ENCODE measurements at regions not wholly inside any gene's neighbourhood (a gene's known extent, or its start where the extent isn't known, plus 50 kb on each side); places are given as distances from the start of the nearest gene placed in this dataset.
"Not testable (repeated sequence)": the region's sequence is repeated elsewhere in the genome, so short reads cannot be mapped to it uniquely, and the experiment has no call there.

GRCh38 chr13:84645196-84646012, 763.1 kb upstream of the SLITRK1 start:
- H3K36me3 Mint-ChIP-seq (ENCODE audit: low read depth), result no peaks in the 10 kb centered on the region
- no peak overlapping the region for H3K27ac Mint-ChIP-seq
- intact Hi-C loops (cut with micrococcal nuclease), result no loop called here
- H3K4me1 Mint-ChIP-seq (ENCODE audit: low read depth), result no peaks in the 10 kb centered on the region
- no peaks in the 10 kb centered on the region for H3K27me3 Mint-ChIP-seq (ENCODE audit: low read depth)
- H3K9me3 Mint-ChIP-seq, result no peaks in the 10 kb centered on the region
- CTCF ChIA-PET, result no interaction called here
- no peak overlapping the region for H3K4me3 Mint-ChIP-seq
- no peak for DNase-seq

- Mint-ChIP-seq H3K27me3 (ENCODE audit: low read depth) (no peaks in the 10 kb centered on the region), H3K4me1 (ENCODE audit: low read depth) (no peaks in the 10 kb centered on the region), H3K27ac (no peak overlapping the region), H3K36me3 (ENCODE audit: low read depth) (no peaks in the 10 kb centered on the region), H3K4me3 (no peak overlapping the region), H3K9me3 (peaks cover 2% of the 10 kb centered on the region)
- intact Hi-C loops (cut with micrococcal nuclease), result no loop called here
- DNase-seq, result no peak
- CTCF ChIA-PET, result no interaction called here
Measured at GRCh38 chr13:84641491-84641890, 759.2 kb upstream of the SLITRK1 start.

- Mint-ChIP-seq H3K36me3 (ENCODE audit: low read depth) (no peaks in the 10 kb centered on the region), H3K4me1 (ENCODE audit: low read depth) (no peaks in the 10 kb centered on the region), H3K4me3 (no peak overlapping the region), H3K27ac (no peak overlapping the region), H3K9me3 (peaks cover 2% of the 10 kb centered on the region), H3K27me3 (ENCODE audit: low read depth) (no peaks in the 10 kb centered on the region)
- intact Hi-C loops (cut with micrococcal nuclease), result no loop called here
- CTCF ChIA-PET, result no interaction called here
- DNase-seq, result no peak
Measured at GRCh38 chr13:84640691-84641090, 758.4 kb upstream of the SLITRK1 start.

- intact Hi-C loops (cut with micrococcal nuclease), result no loop called here
- Mint-ChIP-seq H3K36me3 (ENCODE audit: low read depth) (no peaks in the 10 kb centered on the region), H3K4me1 (ENCODE audit: low read depth) (no peaks in the 10 kb centered on the region), H3K9me3 (peaks cover 3% of the 10 kb centered on the region), H3K27ac (no peak overlapping the region), H3K4me3 (no peak overlapping the region), H3K27me3 (ENCODE audit: low read depth) (no peaks in the 10 kb centered on the region)
- CTCF ChIA-PET, result no interaction called here
- DNase-seq, result no peak
Measured at GRCh38 chr13:84630476-84630875, 748.2 kb upstream of the SLITRK1 start.

- H3K4me3 Mint-ChIP-seq, result no peak overlapping the region
- H3K9me3 Mint-ChIP-seq, result no peaks in the 10 kb centered on the region
- DNase-seq, result no peak
- no peak overlapping the region for H3K27ac Mint-ChIP-seq
- CTCF ChIA-PET, result no interaction called here
- no peaks in the 10 kb centered on the region for H3K36me3 Mint-ChIP-seq (ENCODE audit: low read depth)
- intact Hi-C loops (cut with micrococcal nuclease), result no loop called here
- no peaks in the 10 kb centered on the region for H3K4me1 Mint-ChIP-seq (ENCODE audit: low read depth)
- H3K27me3 Mint-ChIP-seq (ENCODE audit: low read depth), result no peaks in the 10 kb centered on the region
Measured at GRCh38 chr13:84616864-84617263, 734.6 kb upstream of the SLITRK1 start.

GRCh38 chr13:84609716-84610115, 727.4 kb upstream of the SLITRK1 start:
- H3K27me3 Mint-ChIP-seq (ENCODE audit: low read depth), result no peaks in the 10 kb centered on the region
- H3K27ac Mint-ChIP-seq, result no peak overlapping the region
- H3K4me1 Mint-ChIP-seq (ENCODE audit: low read depth), result no peaks in the 10 kb centered on the region
- no peaks in the 10 kb centered on the region for H3K9me3 Mint-ChIP-seq
- CTCF ChIA-PET, result no interaction called here
- DNase-seq, result no peak
- H3K4me3 Mint-ChIP-seq, result no peak overlapping the region
- intact Hi-C loops (cut with micrococcal nuclease), result no loop called here
- no peaks in the 10 kb centered on the region for H3K36me3 Mint-ChIP-seq (ENCODE audit: low read depth)

- no peak for DNase-seq
- Mint-ChIP-seq H3K9me3 (peaks cover 2% of the 10 kb centered on the region), H3K4me3 (no peak overlapping the region), H3K4me1 (ENCODE audit: low read depth) (no peaks in the 10 kb centered on the region), H3K36me3 (ENCODE audit: low read depth) (no peaks in the 10 kb centered on the region), H3K27me3 (ENCODE audit: low read depth) (no peaks in the 10 kb centered on the region), H3K27ac (no peak overlapping the region)
- intact Hi-C loops (cut with micrococcal nuclease), result no loop called here
- CTCF ChIA-PET, result no interaction called here
Measured at GRCh38 chr13:84607261-84608013, 725.2 kb upstream of the SLITRK1 start.

- Mint-ChIP-seq H3K4me1 (ENCODE audit: low read depth) (no peaks in the 10 kb centered on the region), H3K9me3 (peaks cover 2% of the 10 kb centered on the region), H3K4me3 (no peak overlapping the region), H3K27ac (no peak overlapping the region), H3K27me3 (ENCODE audit: low read depth) (no peaks in the 10 kb centered on the region), H3K36me3 (ENCODE audit: low read depth) (no peaks in the 10 kb centered on the region)
- intact Hi-C loops (cut with micrococcal nuclease), result no loop called here
- DNase-seq, result no peak
- CTCF ChIA-PET, result no interaction called here
Measured at GRCh38 chr13:84606616-84607015, 724.3 kb upstream of the SLITRK1 start.

GRCh38 chr13:84605927-84606326, 723.7 kb upstream of the SLITRK1 start:
- Mint-ChIP-seq H3K9me3 (peaks cover 2% of the 10 kb centered on the region), H3K36me3 (ENCODE audit: low read depth) (no peaks in the 10 kb centered on the region), H3K27ac (no peak overlapping the region), H3K27me3 (ENCODE audit: low read depth) (no peaks in the 10 kb centered on the region), H3K4me3 (no peak overlapping the region), H3K4me1 (ENCODE audit: low read depth) (no peaks in the 10 kb centered on the region)
- CTCF ChIA-PET, result no interaction called here
- no peak for DNase-seq
- intact Hi-C loops (cut with micrococcal nuclease), result no loop called here

GRCh38 chr13:84591444-84591843, 709.2 kb upstream of the SLITRK1 start:
- Mint-ChIP-seq H3K27me3 (ENCODE audit: low read depth) (no peaks in the 10 kb centered on the region), H3K36me3 (ENCODE audit: low read depth) (no peaks in the 10 kb centered on the region), H3K4me1 (ENCODE audit: low read depth) (no peaks in the 10 kb centered on the region), H3K4me3 (no peak overlapping the region), H3K9me3 (no peaks in the 10 kb centered on the region), H3K27ac (no peak overlapping the region)
- intact Hi-C loops (cut with micrococcal nuclease), result no loop called here
- CTCF ChIA-PET, result no interaction called here
- DNase-seq, result no peak

GRCh38 chr13:84590663-84591062, 708.4 kb upstream of the SLITRK1 start:
- CTCF ChIA-PET, result no interaction called here
- DNase-seq, result no peak
- no peak overlapping the region for H3K27ac Mint-ChIP-seq
- H3K4me3 Mint-ChIP-seq, result no peak overlapping the region
- intact Hi-C loops (cut with micrococcal nuclease), result no loop called here
- H3K27me3 Mint-ChIP-seq (ENCODE audit: low read depth), result no peaks in the 10 kb centered on the region
- H3K9me3 Mint-ChIP-seq, result no peaks in the 10 kb centered on the region
- H3K36me3 Mint-ChIP-seq (ENCODE audit: low read depth), result no peaks in the 10 kb centered on the region
- H3K4me1 Mint-ChIP-seq (ENCODE audit: low read depth), result no peaks in the 10 kb centered on the region

GRCh38 chr13:84588023-84588422, 705.7 kb upstream of the SLITRK1 start:
- H3K4me3 Mint-ChIP-seq, result no peak overlapping the region
- no peaks in the 10 kb centered on the region for H3K36me3 Mint-ChIP-seq (ENCODE audit: low read depth)
- H3K9me3 Mint-ChIP-seq, result no peaks in the 10 kb centered on the region
- intact Hi-C loops (cut with micrococcal nuclease), result no loop called here
- H3K27me3 Mint-ChIP-seq (ENCODE audit: low read depth), result no peaks in the 10 kb centered on the region
- no peak overlapping the region for H3K27ac Mint-ChIP-seq
- H3K4me1 Mint-ChIP-seq (ENCODE audit: low read depth), result no peaks in the 10 kb centered on the region
- DNase-seq, result no peak
- CTCF ChIA-PET, result no interaction called here

GRCh38 chr13:84579901-84580300, 697.6 kb upstream of the SLITRK1 start:
- CTCF ChIA-PET; H3K27ac Mint-ChIP-seq; H3K4me3 Mint-ChIP-seq; DNase-seq; H3K27me3 Mint-ChIP-seq (ENCODE audit: low read depth); intact Hi-C loops (cut with micrococcal nuclease); H3K36me3 Mint-ChIP-seq (ENCODE audit: low read depth); H3K9me3 Mint-ChIP-seq; H3K4me1 Mint-ChIP-seq (ENCODE audit: low read depth): not testable (repeated sequence)
